H9 (cell line): ENCODE measurements at regions not wholly inside any gene's neighbourhood (a gene's known extent, or its start where the extent isn't known, plus 50 kb on each side); places are given as distances from the start of the nearest gene placed in this dataset.

ENCODE experiments used
- DNase-seq: peaks from one replicate; pipeline ENCODE4 v3.0.0-alpha.2; 2017
- H2AFZ ChIP-seq: one replicate; pipeline ENCODE4 v1.6.1; 2013; ENCODE audit warnings: mild to moderate bottlenecking, low read length, control low read depth, moderate library complexity
- H2AK5ac ChIP-seq: 2 replicates; pipeline ENCODE4 v1.6.1; 2013; ENCODE audit warnings: low read length, control low read depth, mixed read lengths; ENCODE audit not compliant: insufficient read length
- H2BK120ac ChIP-seq: one replicate; pipeline ENCODE4 v1.6.1; 2013; ENCODE audit warnings: low read depth, mild to moderate bottlenecking, low read length, control low read depth, inconsistent platforms; ENCODE audit not compliant: poor library complexity, severe bottlenecking
- H2BK12ac ChIP-seq: 2 replicates; pipeline ENCODE4 v1.6.1; 2013; ENCODE audit warnings: low read length, control low read depth, mixed read lengths, low read depth; ENCODE audit not compliant: insufficient read length
- H2BK15ac ChIP-seq: 2 replicates; pipeline ENCODE4 v1.6.1; 2013; ENCODE audit warnings: low read depth, low read length, control low read depth
- H2BK20ac ChIP-seq: one replicate; pipeline ENCODE4 v1.6.1; 2013; ENCODE audit warnings: low read depth, mild to moderate bottlenecking, low read length, control low read depth, inconsistent platforms; ENCODE audit not compliant: poor library complexity, severe bottlenecking
- H2BK5ac ChIP-seq: 2 replicates; pipeline ENCODE4 v1.6.1; 2013; ENCODE audit warnings: low read length, control low read depth, mixed read lengths; ENCODE audit not compliant: insufficient read length
- H3K14ac ChIP-seq: 2 replicates; pipeline ENCODE4 v1.6.1; 2013; ENCODE audit warnings: low read length, control low read depth; ENCODE audit not compliant: insufficient read depth
- H3K18ac ChIP-seq: 2 replicates; pipeline ENCODE4 v1.6.1; 2013; ENCODE audit warnings: low read depth, mild to moderate bottlenecking, mixed read lengths, low read length, control low read depth; ENCODE audit not compliant: insufficient read length
- H3K23ac ChIP-seq: 2 replicates; pipeline ENCODE4 v1.6.1; 2013; ENCODE audit warnings: low read length, control low read depth, mixed read lengths, low read depth; ENCODE audit not compliant: insufficient read length
- H3K23me2 ChIP-seq: 2 replicates; pipeline ENCODE4 v1.6.1; 2013; ENCODE audit warnings: low read depth, mild to moderate bottlenecking, mixed read lengths, low read length, control low read depth; ENCODE audit not compliant: insufficient read length, poor library complexity, severe bottlenecking
- H3K27ac ChIP-seq: 2 replicates; pipeline ENCODE4 v1.5.1; 2013; ENCODE audit warnings: low read length, control low read depth, mixed read lengths, low read depth; ENCODE audit not compliant: insufficient read length
- H3K27me3 ChIP-seq: 2 replicates; pipeline ENCODE4 v1.6.1; 2013; ENCODE audit warnings: low read length, control low read depth, inconsistent platforms; ENCODE audit not compliant: insufficient read depth
- H3K4ac ChIP-seq: 2 replicates; pipeline ENCODE4 v1.6.1; 2013; ENCODE audit warnings: low read depth, mild to moderate bottlenecking, control low read depth, inconsistent platforms, low read length, moderate library complexity
- H3K4me1 ChIP-seq: 2 replicates; pipeline ENCODE4 v1.6.1; 2013; ENCODE audit warnings: low read length, control low read depth, inconsistent platforms; ENCODE audit not compliant: insufficient read depth
- H3K4me2 ChIP-seq: 2 replicates; pipeline ENCODE4 v1.6.1; 2013; ENCODE audit warnings: low read length, control low read depth, mixed read lengths; ENCODE audit not compliant: insufficient read length, insufficient read depth
- H3K56ac ChIP-seq: 2 replicates; pipeline ENCODE4 v1.6.1; 2013; ENCODE audit warnings: low read depth, mild to moderate bottlenecking, mixed read lengths, low read length, control low read depth; ENCODE audit not compliant: insufficient read length
- H3K79me1 ChIP-seq: 2 replicates; pipeline ENCODE4 v1.6.1; 2013; ENCODE audit warnings: low read depth, mild to moderate bottlenecking, moderate library complexity, low read length, control low read depth, inconsistent platforms; ENCODE audit not compliant: insufficient read depth, poor library complexity, severe bottlenecking
- H3K79me2 ChIP-seq: 2 replicates; pipeline ENCODE4 v1.6.1; 2013; ENCODE audit warnings: low read length, control low read depth, inconsistent platforms; ENCODE audit not compliant: insufficient read depth
- H3K9ac ChIP-seq: 2 replicates; pipeline ENCODE4 v1.6.1; 2013; ENCODE audit warnings: low read length, control low read depth, mixed read lengths; ENCODE audit not compliant: insufficient read length; ENCODE audit errors: extremely low read depth
- H3K9me3 ChIP-seq: one replicate; pipeline ENCODE4 v1.6.1; 2013; ENCODE audit warnings: low read depth, low read length, inconsistent platforms; ENCODE audit not compliant: control insufficient read depth
- H3T11ph ChIP-seq: one replicate; pipeline ENCODE4 v1.6.1; 2013; ENCODE audit warnings: mild to moderate bottlenecking, low read length, control low read depth, inconsistent platforms
- H4K20me1 ChIP-seq: one replicate; pipeline ENCODE4 v1.6.1; 2013; ENCODE audit not compliant: control insufficient read depth, insufficient read length, insufficient read depth
- H4K5ac ChIP-seq: 2 replicates; pipeline ENCODE4 v1.6.1; 2013; ENCODE audit warnings: low read depth, mild to moderate bottlenecking, mixed read lengths, low read length, control low read depth; ENCODE audit not compliant: insufficient read length
- H4K8ac ChIP-seq: replicated peaks from 2 replicates; pipeline ENCODE4 v1.6.1; 2013; ENCODE audit warnings: low read length, control low read depth, mixed read lengths, low read depth; ENCODE audit not compliant: insufficient read length
- H4K91ac ChIP-seq: 2 replicates; pipeline ENCODE4 v1.6.1; 2013; ENCODE audit warnings: low read depth, mild to moderate bottlenecking, moderate library complexity, mixed read lengths, low read length, control low read depth; ENCODE audit not compliant: insufficient read length
- H3K27ac Mint-ChIP-seq, 3 experiments: 2 replicates in 2 of 3; 3 replicates in 1 of 3; pipeline ENCODE4 v1.8.0; 2020 to 2021; ENCODE audit warnings: mixed read lengths in 3 of 3, mild to moderate bottlenecking in 1 of 3, moderate library complexity in 1 of 3
- H3K27me3 Mint-ChIP-seq: 2 replicates; pipeline ENCODE4 v1.8.0; 2021; ENCODE audit warnings: low read depth, mild to moderate bottlenecking, moderate library complexity, mixed read lengths
- H3K36me3 Mint-ChIP-seq, 3 experiments: 2 replicates in 2 of 3; 3 replicates in 1 of 3; pipeline ENCODE4 v1.8.0; 2020 to 2021; ENCODE audit warnings: low read depth in 3 of 3, mixed read lengths in 3 of 3; ENCODE audit not compliant: insufficient read depth in 1 of 3
- H3K4me1 Mint-ChIP-seq, 2 experiments: 2 replicates each; pipeline ENCODE4 v1.8.0; 2020; ENCODE audit warnings: mixed read lengths in 2 of 2
- H3K4me3 Mint-ChIP-seq, 2 experiments: 2 replicates in 1 of 2; 3 replicates in 1 of 2; pipeline ENCODE4 v1.8.0; 2020 to 2021; ENCODE audit warnings: mild to moderate bottlenecking in 2 of 2, mixed read lengths in 2 of 2, moderate library complexity in 1 of 2
- H3K9me3 Mint-ChIP-seq, 2 experiments: 2 replicates in 1 of 2; 3 replicates in 1 of 2; pipeline ENCODE4 v1.8.0; 2020; ENCODE audit warnings: mild to moderate bottlenecking in 2 of 2, mixed read lengths in 2 of 2, moderate library complexity in 1 of 2
- CTCF ChIP-seq: fragments of 200-600 bp; sonication (generic); conservative IDR thresholded peaks from 3 replicates; pipeline ENCODE4 v1.8.0; 2021; ENCODE audit warnings: antibody characterized with exemption, mild to moderate bottlenecking
- WGBS: extraction: QIAGEN DNeasy Blood & Tissue Kit; methylation state at CpG from one replicate; pipeline ENCODE4 v1.1.7; 2013; ENCODE audit warnings: missing lambda C conversion rate, low lambda C conversion rate, mixed read lengths; ENCODE audit not compliant: insufficient read length; ENCODE audit errors: extremely low coverage; 5-methylcytosine and 5-hydroxymethylcytosine counted together

- Histone ChIP-seq H2BK15ac (no peak overlapping the region), H3K79me1 (no peaks in the 10 kb centered on the region), H3K9ac (no peak overlapping the region), H2BK20ac (no peak overlapping the region), H2AFZ (no peak overlapping the region), H2BK5ac (no peak overlapping the region), H3K14ac (no peak overlapping the region), H3K23me2 (no peaks in the 10 kb centered on the region), H4K5ac (no peak overlapping the region), H4K8ac (no peak overlapping the region), H2AK5ac (no peak overlapping the region), H3K4ac (no peak overlapping the region), H2BK120ac (no peak overlapping the region), H3K9me3 (no peaks in the 10 kb centered on the region), H3K18ac (no peak overlapping the region), H3K23ac (no peak overlapping the region), H2BK12ac (no peak overlapping the region), H3K27me3 (no peaks in the 10 kb centered on the region), H3K79me2 (no peaks in the 10 kb centered on the region), H4K91ac (no peak overlapping the region), H3T11ph (no peak overlapping the region), H4K20me1 (no peaks in the 10 kb centered on the region), H3K4me1 (no peaks in the 10 kb centered on the region), H3K4me2 (no peak overlapping the region), H3K27ac (no peak overlapping the region), H3K56ac (no peak overlapping the region)
- no peaks in the 10 kb centered on the region for H3K27me3 Mint-ChIP-seq
- no CpG with 5 or more reads among the region's 1 CpG for WGBS
- no peak overlapping the region for H3K4me3 Mint-ChIP-seq
- peaks cover 0 to 8% of the 10 kb centered on the region in 2 experiments; a peak in 2 of 4 replicates for H3K4me1 Mint-ChIP-seq
- H3K36me3 Mint-ChIP-seq: peaks cover 0 to 8% (median 4%) of the 10 kb centered on the region in 3 experiments; a peak in 6 of 7 replicates
- peaks cover under 1 to 3% of the 10 kb centered on the region in 2 experiments; a peak in 3 of 5 replicates for H3K9me3 Mint-ChIP-seq
- TF ChIP-seq CTCF: no peak
- DNase-seq: no peak
- H3K27ac Mint-ChIP-seq: no peak overlapping the region
Measured at GRCh38 chr10:60719721-60720120, 58.6 kb upstream of the CDK1 start.
